K562 (cell line): ENCODE measurements at regions not wholly inside any gene's neighbourhood (a gene's known extent, or its start where the extent isn't known, plus 50 kb on each side); places are given as distances from the start of the nearest gene placed in this dataset.

ENCODE experiments used
- ATAC-seq: fragments of 200-7000 bp; cut with Tn5 transposase; 3 replicates; pipeline ENCODE4 v1.9.1; 2020; ENCODE audit warnings: moderate library complexity
- BruUV-seq: library from RNA; stranded (reverse); fragments of 400-500 nt; replicated peaks from 2 replicates; lab custom pipeline; 2021; lab: Mats Ljungman, UMichigan
- CTCF ChIA-PET: fragments of 300-600 bp; formaldehyde crosslinking; extraction: SDS; loops from one replicate; lab custom pipeline; 2021; ENCODE audit warnings: low intra/inter-chr PET ratio; lab: Yijun Ruan, JAX
- POLR2A ChIA-PET: fragments of 300-600, 350-650 bp; sonication (Branson Sonifier 250); formaldehyde crosslinking; extraction: SDS; loops from one replicate; lab custom pipeline; 2021; ENCODE audit warnings: antibody characterized with exemption, inconsistent platforms; lab: Yijun Ruan, JAX
- DNase-seq, 4 experiments: peaks; one replicate each; pipeline versions ENCODE4 v3.0.0 to v3.0.0-alpha.2; 2011 to 2018; ENCODE audit warnings: low spot score in 3 of 4, mixed read lengths in 3 of 4; ENCODE audit errors: extremely low read depth in 1 of 4
- FAIRE-seq: peaks from 2 replicates; lab custom pipeline; 2011; peaks lifted over from hg19 to GRCh38; lab: Jason Lieb, UNC
- H2AFZ ChIP-seq: 2 replicates; pipeline ENCODE4 v1.6.0; 2011; ENCODE audit warnings: low read depth, low read length, control low read depth, inconsistent platforms
- H3K27ac ChIP-seq: fragments of 200-600 bp; 3 replicates; pipeline ENCODE4 v1.8.0; 2011; ENCODE audit warnings: low read depth, mild to moderate bottlenecking, control low read depth, inconsistent platforms, low read length, moderate library complexity, mixed read lengths; ENCODE audit errors: extremely low read depth
- H3K27me3 ChIP-seq, 2 experiments: fragments of 300-600 bp in 1 of 2; 2 replicates in 1 of 2; 3 replicates in 1 of 2; pipeline versions ENCODE4 v1.6.0 to v1.8.0; 2011; ENCODE audit warnings: inconsistent platforms in 2 of 2, low read length in 2 of 2, mild to moderate bottlenecking in 1 of 2, mixed read lengths in 1 of 2, moderate library complexity in 1 of 2; ENCODE audit not compliant: control insufficient read depth in 2 of 2, insufficient read depth in 2 of 2
- H3K36me3 ChIP-seq: fragments of 300-600 bp; 3 replicates; pipeline ENCODE4 v1.8.0; 2011; ENCODE audit warnings: mild to moderate bottlenecking, low read length, inconsistent platforms; ENCODE audit not compliant: control insufficient read depth, insufficient read depth
- H3K4me1 ChIP-seq, 2 experiments: fragments of 200-600 bp in 1 of 2; replicated peaks in 1 of 2; 2 replicates in 1 of 2; 3 replicates in 1 of 2; pipeline versions ENCODE4 v1.5.1 to v1.8.0; 2011; ENCODE audit warnings: inconsistent platforms in 2 of 2, low read length in 2 of 2, mild to moderate bottlenecking in 1 of 2, mixed read lengths in 1 of 2, moderate library complexity in 1 of 2; ENCODE audit not compliant: control insufficient read depth in 2 of 2, insufficient read depth in 2 of 2
- H3K4me2 ChIP-seq: 2 replicates; pipeline ENCODE4 v1.6.1; 2011; ENCODE audit warnings: low read length, control low read depth, inconsistent platforms, mixed read lengths; ENCODE audit not compliant: insufficient read depth
- H3K4me3 ChIP-seq: fragments of 200-600 bp; sonication (generic), shearing (Covaris generic); 2 replicates; pipeline ENCODE4 v1.5.1; 2016; ENCODE audit warnings: control low read depth, inconsistent platforms
- H3K79me2 ChIP-seq: fragments of 200-600 bp; 3 replicates; pipeline ENCODE4 v1.8.0; 2011; ENCODE audit warnings: low read length, inconsistent platforms; ENCODE audit not compliant: control insufficient read depth, insufficient read depth
- H3K9ac ChIP-seq, 2 experiments: 2 replicates each; pipeline versions ENCODE4 v1.6.0 to v1.6.1; 2011; ENCODE audit warnings: low read depth in 2 of 2, low read length in 2 of 2, control low read depth in 1 of 2, inconsistent platforms in 1 of 2, mild to moderate bottlenecking in 1 of 2, mixed read lengths in 1 of 2; ENCODE audit not compliant: insufficient read depth in 1 of 2
- H3K9me1 ChIP-seq: one replicate; pipeline ENCODE4 v1.6.0; 2011; ENCODE audit warnings: inconsistent platforms, mild to moderate bottlenecking, low read length, moderate library complexity; ENCODE audit not compliant: control insufficient read depth, insufficient read depth
- H3K9me3 ChIP-seq: replicated peaks from 2 replicates; pipeline ENCODE4 v1.5.1; 2011; ENCODE audit warnings: low read depth, low read length, inconsistent platforms; ENCODE audit not compliant: control insufficient read depth, insufficient read depth
- H4K20me1 ChIP-seq: replicated peaks from 2 replicates; pipeline ENCODE4 v1.6.1; 2011; ENCODE audit warnings: low read length, inconsistent platforms, mixed read lengths; ENCODE audit not compliant: control insufficient read depth, insufficient read depth
- ATF3 ChIP-seq, 2 experiments: fragments of 450-650 bp in 1 of 2; sonication (generic) in 1 of 2; formaldehyde crosslinking in 1 of 2; IDR thresholded peaks in 1 of 2; conservative IDR thresholded peaks in 1 of 2; 2 replicates each; pipeline versions ENCODE4 v1.6.1 to v1.8.1; 2016 to 2023; ENCODE audit warnings: mild to moderate bottlenecking in 2 of 2, moderate library complexity in 2 of 2, inconsistent platforms in 1 of 2, missing genetic modification reagents in 1 of 2
- DLX4 ChIP-seq: fragments of 250-450 bp; sonication (Bioruptor Pico); IDR thresholded peaks from 2 replicates; pipeline ENCODE4 v1.6.1; 2021; ENCODE audit warnings: mild to moderate bottlenecking
- E2F4 ChIP-seq: sonication (generic); formaldehyde crosslinking; IDR thresholded peaks from 2 replicates; pipeline ENCODE4 v1.8.0; 2022; ENCODE audit warnings: mild to moderate bottlenecking, low read depth, missing genetic modification reagents
- MBD1 ChIP-seq: fragments of 250-450 bp; sonication (Bioruptor Pico); IDR thresholded peaks from 2 replicates; pipeline ENCODE4 v1.8.0; 2022; ENCODE audit warnings: inconsistent platforms
- NFE2L1 ChIP-seq: fragments of 450-650 bp; IDR thresholded peaks from 2 replicates; pipeline ENCODE4 v1.6.1; 2016; ENCODE audit warnings: missing genetic modification characterization, low read depth, mild to moderate bottlenecking, missing compliant biosample characterization, moderate library complexity, borderline replicate concordance
- PHF20 ChIP-seq: fragments of 450-650 bp; IDR thresholded peaks from 2 replicates; pipeline ENCODE4 v1.6.1; 2018; ENCODE audit not compliant: partially characterized antibody
- RFX7 ChIP-seq: fragments of 250-450 bp; sonication (Bioruptor Pico); IDR thresholded peaks from 2 replicates; pipeline ENCODE4 v1.5.1; 2021; ENCODE audit warnings: mild to moderate bottlenecking
- SIRT6 ChIP-seq: IDR thresholded peaks from one replicate; pipeline ENCODE4 v1.6.1; 2012; ENCODE audit warnings: low read depth, mild to moderate bottlenecking, control low read depth, inconsistent platforms, low read length, moderate library complexity
- SMARCC2 ChIP-seq: fragments of 450-650 bp; IDR thresholded peaks from 2 replicates; pipeline ENCODE4 v1.6.1; 2017; ENCODE audit warnings: antibody characterized with exemption, moderate library complexity, mild to moderate bottlenecking, low read depth
- SRSF3 ChIP-seq: fragments of 200-400 bp; formaldehyde crosslinking; IDR thresholded peaks from 2 replicates; pipeline ENCODE4 v1.6.1; 2016; ENCODE audit warnings: mild to moderate bottlenecking, low read length, moderate library complexity; ENCODE audit not compliant: insufficient read depth
- TGIF2 ChIP-seq: sonication (generic); formaldehyde crosslinking; IDR thresholded peaks from 2 replicates; pipeline ENCODE4 v1.8.1; 2022; ENCODE audit warnings: mild to moderate bottlenecking, missing genetic modification reagents, moderate library complexity
- TOE1 ChIP-seq, 2 experiments: fragments of 450-650 bp in 1 of 2; sonication (generic) in 1 of 2; formaldehyde crosslinking in 1 of 2; IDR thresholded peaks; 2 replicates each; pipeline versions ENCODE4 v1.7.1 to v1.8.0; 2016 to 2022; ENCODE audit warnings: borderline replicate concordance in 2 of 2, mild to moderate bottlenecking in 2 of 2, antibody characterized with exemption in 1 of 2, inconsistent platforms in 1 of 2, low read depth in 1 of 2, missing genetic modification reagents in 1 of 2, moderate library complexity in 1 of 2
- ZNF324 ChIP-seq: fragments of 250-450 bp; sonication (Bioruptor Pico); IDR thresholded peaks from 2 replicates; pipeline ENCODE4 v1.4.0; 2020; ENCODE audit warnings: mild to moderate bottlenecking
- ZNF449 ChIP-seq: fragments of 250-450 bp; sonication (Bioruptor Pico); IDR thresholded peaks from 2 replicates; pipeline ENCODE4 v1.8.0; 2022; ENCODE audit warnings: moderate library complexity, mild to moderate bottlenecking, inconsistent platforms
- ZNF707 ChIP-seq: fragments of 250-450 bp; sonication (Bioruptor Pico); conservative IDR thresholded peaks from 2 replicates; pipeline ENCODE4 v1.8.0; 2022; ENCODE audit warnings: inconsistent platforms, mild to moderate bottlenecking, moderate library complexity
- WGBS: fragments of 100-300 bp; shearing (Covaris generic); methylation state at CpG from one replicate; pipeline ENCODE4 v1.1.6; 2016; ENCODE audit warnings: low coverage, mixed read lengths; ENCODE audit not compliant: insufficient coverage; ENCODE audit errors: missing lambda C conversion rate; 5-methylcytosine and 5-hydroxymethylcytosine counted together
- in situ Hi-C: fragments of 300-500 bp; cut with MboI; formaldehyde crosslinking; loops from 4 replicates; pipeline ENCODE4 v1.15.0; 2018; ENCODE audit warnings: inconsistent platforms, mixed read lengths
- intact Hi-C: fragments of 100-400 bp; cut with micrococcal nuclease; formaldehyde crosslinking; loops from 2 replicates; pipeline ENCODE4 v1.14.2; 2022

GRCh38 chr5:136679233-136679632 lies 313.9 kb upstream of the TRPC7 start (continued):
- no peak for TF ChIP-seq ZNF324 (CRISPR knock-in tag)

GRCh38 chr5:136677217-136677616 lies 311.9 kb upstream of the TRPC7 start:
- Histone ChIP-seq H3K27ac (no peak overlapping the region), H3K4me3 (no peak overlapping the region), H3K27me3 (no peaks in the 10 kb centered on the region), H3K9me1 (no peaks in the 10 kb centered on the region), H4K20me1 (no peaks in the 10 kb centered on the region), H2AFZ (no peak overlapping the region), H3K9ac (no peak overlapping the region), H3K4me2 (no peak overlapping the region), H3K36me3 (no peaks in the 10 kb centered on the region), H3K9me3 (no peaks in the 10 kb centered on the region; the same call in 1 of the 2 replicates), H3K4me1 (no peaks in the 10 kb centered on the region), H3K79me2 (no peaks in the 10 kb centered on the region)
- BruUV-seq = no TSS peak
- ChIA-PET CTCF (no interaction called here), POLR2A (interaction anchor here (1.3 kb wide), 1 partner anchor 9 kb away, joined by 4 read pairs; no protein-coding TSS in a partner anchor)
- intact Hi-C loops (no loop called here), in situ Hi-C loops (no loop called here)
- no peak for ATAC-seq
- no peak for DNase-seq
- 19% methylated on average over 3 of the region's 3 CpGs for WGBS
- FAIRE-seq = no peak
- no peak for TF ChIP-seq MBD1 (CRISPR knock-in tag)
- no peak for TF ChIP-seq E2F4
- no peak for TF ChIP-seq SMARCC2
- no peak for TF ChIP-seq SIRT6
- TF ChIP-seq PHF20 = no peak
- TF ChIP-seq SRSF3 = no peak
- no peak for TF ChIP-seq ATF3 (IDR thresholded peaks at IDR 0.05)
- no peak for TF ChIP-seq ATF3 (CRISPR knock-in tag; conservative IDR thresholded peaks at IDR 0.05)
- TF ChIP-seq TOE1 (IDR thresholded peaks at IDR 0.05; ENCODE audit: borderline replicate concordance) = no peak
- TF ChIP-seq TOE1 (CRISPR knock-in tag; IDR thresholded peaks at IDR 0.05; ENCODE audit: borderline replicate concordance, low read depth) = no peak
- no peak for TF ChIP-seq NFE2L1 (tag)
- TF ChIP-seq RFX7 (CRISPR knock-in tag) = no peak
- TF ChIP-seq TGIF2 (CRISPR knock-in tag) = no peak
- no peak for TF ChIP-seq ZNF707 (CRISPR knock-in tag)
- TF ChIP-seq ZNF449 (CRISPR knock-in tag) = no peak
- TF ChIP-seq DLX4 = no peak
